Endothelial cell of umbilical vein (primary cell): ENCODE measurements at regions not wholly inside any gene's neighbourhood (a gene's known extent, or its start where the extent isn't known, plus 50 kb on each side); places are given as distances from the start of the nearest gene placed in this dataset.

Experiments
- BruUV-seq: library from RNA; stranded (reverse); fragments of 400-500 nt; replicated peaks from 2 replicates; lab custom pipeline; 2021; lab: Mats Ljungman, UMichigan
- CTCF ChIA-PET: fragments of 300-600, 350-600 bp; sonication (Branson Sonifier 250); formaldehyde crosslinking; loops from one replicate; lab custom pipeline; 2021; ENCODE audit warnings: antibody characterized with exemption, inconsistent platforms; lab: Charles Lee
- POLR2A ChIA-PET: fragments of 300-600, 350-600 bp; sonication (Branson Sonifier 250); formaldehyde crosslinking; loops from one replicate; lab custom pipeline; 2021; ENCODE audit warnings: antibody characterized with exemption, inconsistent platforms; lab: Charles Lee
- DNase-seq: peaks from one replicate; pipeline ENCODE4 v3.0.0-alpha.2; 2011; ENCODE audit warnings: low read depth, low spot score
- FAIRE-seq: peaks from 2 replicates; lab custom pipeline; 2011; peaks lifted over from hg19 to GRCh38; lab: Jason Lieb, UNC
- H2AFZ ChIP-seq: 2 replicates; pipeline ENCODE4 v1.6.0; 2012; ENCODE audit warnings: low read depth, low read length, control low read depth, inconsistent platforms
- H3K27ac ChIP-seq: 2 replicates; pipeline ENCODE4 v1.5.1; 2011; ENCODE audit warnings: low read depth, mild to moderate bottlenecking, control low read depth, low read length, moderate library complexity; ENCODE audit not compliant: insufficient read depth
- H3K27me3 ChIP-seq, 2 experiments: 2 replicates each; pipeline versions ENCODE4 v1.6.0 to v1.6.1; 2011; ENCODE audit warnings: low read length in 2 of 2, mixed read lengths in 1 of 2; ENCODE audit not compliant: control insufficient read depth in 2 of 2, insufficient read depth in 2 of 2
- H3K36me3 ChIP-seq, 2 experiments: 2 replicates in 1 of 2; 3 replicates in 1 of 2; pipeline ENCODE4 v1.5.1; 2011; ENCODE audit warnings: low read length in 2 of 2, mild to moderate bottlenecking in 1 of 2, moderate library complexity in 1 of 2; ENCODE audit not compliant: control insufficient read depth in 2 of 2, insufficient read depth in 2 of 2; ENCODE audit errors: extremely low read depth in 1 of 2
- H3K4me1 ChIP-seq: 3 replicates; pipeline ENCODE4 v1.5.1; 2011; ENCODE audit warnings: mild to moderate bottlenecking, low read length; ENCODE audit not compliant: control insufficient read depth, insufficient read depth; ENCODE audit errors: extremely low read depth
- H3K4me2 ChIP-seq: 2 replicates; pipeline ENCODE4 v1.6.1; 2011; ENCODE audit warnings: low read length, control low read depth, mixed read lengths; ENCODE audit not compliant: insufficient read depth
- H3K4me3 ChIP-seq, 3 experiments: fragments of 200-600 bp in 1 of 3; sonication (generic), shearing (Covaris generic) in 1 of 3; replicated peaks in 1 of 3; 2 replicates each; pipeline ENCODE4 v1.5.1; 2011 to 2016; ENCODE audit warnings: control low read depth in 3 of 3, low read length in 3 of 3, mild to moderate bottlenecking in 2 of 3, inconsistent platforms in 1 of 3, low read depth in 1 of 3, moderate library complexity in 1 of 3; ENCODE audit not compliant: insufficient read depth in 1 of 3
- H3K79me2 ChIP-seq: 2 replicates; pipeline ENCODE4 v1.6.0; 2012; ENCODE audit warnings: low read length, inconsistent platforms; ENCODE audit not compliant: control insufficient read depth, insufficient read depth
- H3K9ac ChIP-seq: replicated peaks from 2 replicates; pipeline ENCODE3; 2011; ENCODE audit warnings: low read length, control low read depth; ENCODE audit not compliant: insufficient read depth; ENCODE audit errors: extremely low read depth
- H3K9me1 ChIP-seq: replicated peaks from 3 replicates; pipeline ENCODE4 v1.6.0; 2011; ENCODE audit warnings: mild to moderate bottlenecking, low read length; ENCODE audit not compliant: control insufficient read depth, insufficient read depth; ENCODE audit errors: extremely low read depth
- H3K9me3 ChIP-seq: replicated peaks from 2 replicates; pipeline ENCODE4 v1.5.1; 2012; ENCODE audit warnings: low read length, inconsistent platforms; ENCODE audit not compliant: control insufficient read depth, insufficient read depth
- H4K20me1 ChIP-seq: replicated peaks from 2 replicates; pipeline ENCODE3; 2011; ENCODE audit warnings: mild to moderate bottlenecking, low read length; ENCODE audit not compliant: control insufficient read depth, insufficient read depth; ENCODE audit errors: extremely low read depth
- EZH2 ChIP-seq: IDR thresholded peaks from 2 replicates; pipeline ENCODE4 v1.6.1; 2012; ENCODE audit warnings: borderline replicate concordance, low read depth, mild to moderate bottlenecking, moderate library complexity, low read length, inconsistent platforms; ENCODE audit not compliant: severe bottlenecking
- FOS ChIP-seq: IDR thresholded peaks from 2 replicates; pipeline ENCODE4 v1.6.1; 2011; ENCODE audit warnings: mild to moderate bottlenecking, low read length, moderate library complexity, borderline replicate concordance; ENCODE audit not compliant: insufficient read depth
- GATA2 ChIP-seq: IDR thresholded peaks from 2 replicates; pipeline ENCODE4 v1.7.0; 2011; ENCODE audit warnings: low read depth, mild to moderate bottlenecking, moderate library complexity, mixed read lengths, low read length; ENCODE audit not compliant: insufficient read length, insufficient read depth
- JUN ChIP-seq: IDR thresholded peaks from 2 replicates; pipeline ENCODE4 v1.6.1; 2011; ENCODE audit warnings: borderline replicate concordance, low read depth; ENCODE audit not compliant: insufficient read length, insufficient read depth
- MAX ChIP-seq: IDR thresholded peaks from 2 replicates; pipeline ENCODE4 v1.6.1; 2011; ENCODE audit not compliant: insufficient read depth, insufficient read length
- MYC ChIP-seq: IDR thresholded peaks from one replicate; pipeline ENCODE4 v1.6.1; 2011; ENCODE audit warnings: mild to moderate bottlenecking, low read depth, low read length
- POLR2A ChIP-seq: IDR thresholded peaks from 2 replicates; pipeline ENCODE4 v1.6.1; 2012; ENCODE audit warnings: low read depth, mild to moderate bottlenecking, control low read depth, low read length
- POLR2AphosphoS5 ChIP-seq: IDR thresholded peaks from 2 replicates; pipeline ENCODE4 v1.6.1; 2012; ENCODE audit warnings: low read depth, mild to moderate bottlenecking, control low read depth, low read length, moderate library complexity; ENCODE audit not compliant: insufficient read depth
- dilution Hi-C: fragments of 300-500 bp; cut with MboI; formaldehyde crosslinking; loops from one replicate; pipeline ENCODE4 v1.15.0; 2019; ENCODE audit warnings: low sequenced_read_pairs; ENCODE audit not compliant: extremely low pct_ligation_motif_present
- intact Hi-C: fragments of 100-400 bp; cut with micrococcal nuclease; formaldehyde crosslinking; loops from one replicate; pipeline ENCODE4 v1.10.0; 2022
- TF ChIP-seq, protein P1 (sequence below), 2 donors: IDR thresholded peaks; 1 replicate in 1 of 2; 2 replicates in 1 of 2; pipeline ENCODE4 v1.5.1; 2011; ENCODE audit warnings: low read length in 2 of 2, mild to moderate bottlenecking in 2 of 2, moderate library complexity in 2 of 2, control low read depth in 1 of 2, inconsistent platforms in 1 of 2, low read depth in 1 of 2; ENCODE audit not compliant: insufficient read depth in 1 of 2; ENCODE audit errors: extremely low read depth in 1 of 2

GRCh38 chr9:90394871-90395270 is 247.8 kb downstream of the DIRAS2 start:
- no TSS peak for BruUV-seq
- TF ChIP-seq JUN (no peak), MYC (no peak), GATA2 (no peak), POLR2A (no peak), EZH2 (no peak), MAX (no peak), POLR2AphosphoS5 (no peak), FOS (no peak)
- TF ChIP-seq, protein P1, sequence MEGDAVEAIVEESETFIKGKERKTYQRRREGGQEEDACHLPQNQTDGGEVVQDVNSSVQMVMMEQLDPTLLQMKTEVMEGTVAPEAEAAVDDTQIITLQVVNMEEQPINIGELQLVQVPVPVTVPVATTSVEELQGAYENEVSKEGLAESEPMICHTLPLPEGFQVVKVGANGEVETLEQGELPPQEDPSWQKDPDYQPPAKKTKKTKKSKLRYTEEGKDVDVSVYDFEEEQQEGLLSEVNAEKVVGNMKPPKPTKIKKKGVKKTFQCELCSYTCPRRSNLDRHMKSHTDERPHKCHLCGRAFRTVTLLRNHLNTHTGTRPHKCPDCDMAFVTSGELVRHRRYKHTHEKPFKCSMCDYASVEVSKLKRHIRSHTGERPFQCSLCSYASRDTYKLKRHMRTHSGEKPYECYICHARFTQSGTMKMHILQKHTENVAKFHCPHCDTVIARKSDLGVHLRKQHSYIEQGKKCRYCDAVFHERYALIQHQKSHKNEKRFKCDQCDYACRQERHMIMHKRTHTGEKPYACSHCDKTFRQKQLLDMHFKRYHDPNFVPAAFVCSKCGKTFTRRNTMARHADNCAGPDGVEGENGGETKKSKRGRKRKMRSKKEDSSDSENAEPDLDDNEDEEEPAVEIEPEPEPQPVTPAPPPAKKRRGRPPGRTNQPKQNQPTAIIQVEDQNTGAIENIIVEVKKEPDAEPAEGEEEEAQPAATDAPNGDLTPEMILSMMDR (IDR thresholded peaks at IDR 0.05; ENCODE audit: extremely low read depth in 1 of 2, insufficient read depth in 1 of 2, low read depth in 1 of 2, low read length in 2 of 2): no peak
- no peaks in the 10 kb centered on the region for H3K27me3 ChIP-seq
- no peaks in the 10 kb centered on the region for H3K79me2 ChIP-seq
- CTCF ChIA-PET: no interaction called here
- intact Hi-C loops (no loop called here), dilution Hi-C loops (no loop called here)
- H3K9ac ChIP-seq: no peak overlapping the region
- H3K9me3 ChIP-seq: peaks cover 3% of the 10 kb centered on the region
- DNase-seq: no peak
- no peak overlapping the region for H3K4me3 ChIP-seq
- FAIRE-seq: no peak
- no peak overlapping the region for H3K4me2 ChIP-seq
- no peaks in the 10 kb centered on the region for H3K36me3 ChIP-seq
- H3K9me1 ChIP-seq: no peaks in the 10 kb centered on the region
- H3K27ac ChIP-seq: no peak overlapping the region
- no peaks in the 10 kb centered on the region for H3K4me1 ChIP-seq
- H2AFZ ChIP-seq: no peak overlapping the region
- POLR2A ChIA-PET: no interaction called here
- H4K20me1 ChIP-seq: no peaks in the 10 kb centered on the region
